HepG2 (cell line): ENCODE measurements at regions not wholly inside any gene's neighbourhood (a gene's known extent, or its start where the extent isn't known, plus 50 kb on each side); places are given as distances from the start of the nearest gene placed in this dataset.

Experiments used
- FOXA3 ChIP-seq: IDR thresholded peaks from 2 replicates; pipeline ENCODE4 v1.6.1; 2016; ENCODE audit warnings: missing genetic modification reagents, missing compliant biosample characterization
- FOXK1 ChIP-seq: sonication (generic); formaldehyde crosslinking; IDR thresholded peaks from 2 replicates; pipeline ENCODE4 v1.4.0; 2020; ENCODE audit warnings: low read depth, missing genetic modification reagents, borderline replicate concordance
- HOXA9 ChIP-seq: sonication (generic); formaldehyde crosslinking; IDR thresholded peaks from 2 replicates; pipeline ENCODE4 v1.8.1; 2022; ENCODE audit warnings: missing genetic modification reagents, mild to moderate bottlenecking, moderate library complexity, borderline replicate concordance
- KMT2A ChIP-seq: sonication (generic); formaldehyde crosslinking; IDR thresholded peaks from 2 replicates; pipeline ENCODE4 v1.4.0; 2020; ENCODE audit warnings: missing genetic modification reagents
- MBD4 ChIP-seq: IDR thresholded peaks from 2 replicates; pipeline ENCODE4 v1.6.1; 2012; ENCODE audit warnings: low read length, inconsistent platforms, borderline replicate concordance
- NCOA2 ChIP-seq: sonication (generic); formaldehyde crosslinking; IDR thresholded peaks from 2 replicates; pipeline ENCODE4 v1.8.0; 2022; ENCODE audit warnings: inconsistent platforms
- POLR2A ChIP-seq, 2 experiments: IDR thresholded peaks; 2 replicates each; pipeline ENCODE4 v1.6.1; 2011; ENCODE audit warnings: low read depth in 2 of 2, low read length in 2 of 2, mild to moderate bottlenecking in 1 of 2, moderate library complexity in 1 of 2; ENCODE audit not compliant: insufficient read depth in 1 of 2
- SAP130 ChIP-seq: IDR thresholded peaks from 2 replicates; pipeline ENCODE4 v1.6.1; 2016; ENCODE audit warnings: low read depth
- YEATS2 ChIP-seq: sonication (generic); formaldehyde crosslinking; IDR thresholded peaks from 2 replicates; pipeline ENCODE4 v1.4.0; 2020; ENCODE audit warnings: missing genetic modification reagents, borderline replicate concordance
- ZC3H13 ChIP-seq: sonication (generic); formaldehyde crosslinking; IDR thresholded peaks from 2 replicates; pipeline ENCODE4 v1.8.1; 2023; ENCODE audit warnings: mild to moderate bottlenecking, missing genetic modification reagents, moderate library complexity
- ZEB1 ChIP-seq: IDR thresholded peaks from 2 replicates; pipeline ENCODE4 v1.6.1; 2012; ENCODE audit warnings: mild to moderate bottlenecking, low read depth, inconsistent platforms; ENCODE audit not compliant: insufficient replicate concordance
- ZFP90 ChIP-seq: sonication (generic); formaldehyde crosslinking; IDR thresholded peaks from 2 replicates; pipeline ENCODE4 v1.8.0; 2022; ENCODE audit warnings: missing genetic modification reagents, mild to moderate bottlenecking, inconsistent platforms, borderline replicate concordance
- ZNF557 ChIP-seq: sonication (generic); formaldehyde crosslinking; IDR thresholded peaks from 2 replicates; pipeline ENCODE4 v1.4.0; 2020; ENCODE audit warnings: missing genetic modification reagents
- ZNF614 ChIP-seq: IDR thresholded peaks from 2 replicates; pipeline ENCODE4 v1.6.1; 2018; ENCODE audit warnings: missing biosample characterization, missing genetic modification reagents, inconsistent platforms, borderline replicate concordance
- ZNF644 ChIP-seq: IDR thresholded peaks from 2 replicates; pipeline ENCODE4 v1.6.1; 2016; ENCODE audit warnings: low read depth
- ZNF879 ChIP-seq: sonication (generic); formaldehyde crosslinking; IDR thresholded peaks from 2 replicates; pipeline ENCODE4 v1.8.1; 2023; ENCODE audit warnings: missing genetic modification reagents
- ZSCAN25 ChIP-seq: sonication (generic); formaldehyde crosslinking; IDR thresholded peaks from 2 replicates; pipeline ENCODE4 v1.8.0; 2022; ENCODE audit warnings: mild to moderate bottlenecking, missing genetic modification reagents
- TF ChIP-seq, protein P1 (sequence below): sonication (generic); formaldehyde crosslinking; IDR thresholded peaks from 2 replicates; pipeline ENCODE4 v1.4.0; 2020; ENCODE audit warnings: mild to moderate bottlenecking, missing genetic modification reagents
- TF ChIP-seq, protein P2 (sequence below): IDR thresholded peaks from 2 replicates; pipeline ENCODE4 v1.6.1; 2016; ENCODE audit warnings: missing biosample characterization, missing genetic modification reagents, low read depth
- TF ChIP-seq, protein P3 (sequence below), 2 experiments: sonication (generic) in 1 of 2; formaldehyde crosslinking in 1 of 2; IDR thresholded peaks; 2 replicates each; pipeline versions ENCODE4 v1.4.0 to v1.6.1; 2018 to 2020; ENCODE audit warnings: missing genetic modification reagents in 2 of 2, borderline replicate concordance in 1 of 2, low read depth in 1 of 2, mild to moderate bottlenecking in 1 of 2, missing biosample characterization in 1 of 2

DNA sequence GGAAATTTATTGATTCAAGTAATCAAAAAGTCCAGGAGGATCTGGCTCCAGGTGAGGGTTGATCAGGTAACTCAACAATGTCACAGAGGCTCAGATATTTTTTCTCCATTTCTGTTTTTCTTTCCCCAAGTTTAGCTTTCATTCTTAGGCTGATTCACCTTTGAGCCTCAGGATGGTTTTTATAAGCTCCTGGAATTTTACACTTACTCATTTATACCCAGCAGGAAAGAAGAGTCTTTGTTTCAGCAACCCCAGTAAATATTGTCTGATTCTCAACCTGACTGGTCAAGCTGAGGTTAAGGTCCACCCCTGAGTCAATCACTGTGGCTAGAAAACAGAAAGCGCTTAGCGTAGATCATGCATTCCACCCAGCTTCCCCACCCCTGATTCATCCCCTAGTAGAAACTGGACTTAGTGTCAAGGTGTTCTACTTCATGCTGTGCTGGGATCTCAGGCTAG, 500.6 kb downstream of the KIF4B start (continued):
- TF ChIP-seq, protein P1, sequence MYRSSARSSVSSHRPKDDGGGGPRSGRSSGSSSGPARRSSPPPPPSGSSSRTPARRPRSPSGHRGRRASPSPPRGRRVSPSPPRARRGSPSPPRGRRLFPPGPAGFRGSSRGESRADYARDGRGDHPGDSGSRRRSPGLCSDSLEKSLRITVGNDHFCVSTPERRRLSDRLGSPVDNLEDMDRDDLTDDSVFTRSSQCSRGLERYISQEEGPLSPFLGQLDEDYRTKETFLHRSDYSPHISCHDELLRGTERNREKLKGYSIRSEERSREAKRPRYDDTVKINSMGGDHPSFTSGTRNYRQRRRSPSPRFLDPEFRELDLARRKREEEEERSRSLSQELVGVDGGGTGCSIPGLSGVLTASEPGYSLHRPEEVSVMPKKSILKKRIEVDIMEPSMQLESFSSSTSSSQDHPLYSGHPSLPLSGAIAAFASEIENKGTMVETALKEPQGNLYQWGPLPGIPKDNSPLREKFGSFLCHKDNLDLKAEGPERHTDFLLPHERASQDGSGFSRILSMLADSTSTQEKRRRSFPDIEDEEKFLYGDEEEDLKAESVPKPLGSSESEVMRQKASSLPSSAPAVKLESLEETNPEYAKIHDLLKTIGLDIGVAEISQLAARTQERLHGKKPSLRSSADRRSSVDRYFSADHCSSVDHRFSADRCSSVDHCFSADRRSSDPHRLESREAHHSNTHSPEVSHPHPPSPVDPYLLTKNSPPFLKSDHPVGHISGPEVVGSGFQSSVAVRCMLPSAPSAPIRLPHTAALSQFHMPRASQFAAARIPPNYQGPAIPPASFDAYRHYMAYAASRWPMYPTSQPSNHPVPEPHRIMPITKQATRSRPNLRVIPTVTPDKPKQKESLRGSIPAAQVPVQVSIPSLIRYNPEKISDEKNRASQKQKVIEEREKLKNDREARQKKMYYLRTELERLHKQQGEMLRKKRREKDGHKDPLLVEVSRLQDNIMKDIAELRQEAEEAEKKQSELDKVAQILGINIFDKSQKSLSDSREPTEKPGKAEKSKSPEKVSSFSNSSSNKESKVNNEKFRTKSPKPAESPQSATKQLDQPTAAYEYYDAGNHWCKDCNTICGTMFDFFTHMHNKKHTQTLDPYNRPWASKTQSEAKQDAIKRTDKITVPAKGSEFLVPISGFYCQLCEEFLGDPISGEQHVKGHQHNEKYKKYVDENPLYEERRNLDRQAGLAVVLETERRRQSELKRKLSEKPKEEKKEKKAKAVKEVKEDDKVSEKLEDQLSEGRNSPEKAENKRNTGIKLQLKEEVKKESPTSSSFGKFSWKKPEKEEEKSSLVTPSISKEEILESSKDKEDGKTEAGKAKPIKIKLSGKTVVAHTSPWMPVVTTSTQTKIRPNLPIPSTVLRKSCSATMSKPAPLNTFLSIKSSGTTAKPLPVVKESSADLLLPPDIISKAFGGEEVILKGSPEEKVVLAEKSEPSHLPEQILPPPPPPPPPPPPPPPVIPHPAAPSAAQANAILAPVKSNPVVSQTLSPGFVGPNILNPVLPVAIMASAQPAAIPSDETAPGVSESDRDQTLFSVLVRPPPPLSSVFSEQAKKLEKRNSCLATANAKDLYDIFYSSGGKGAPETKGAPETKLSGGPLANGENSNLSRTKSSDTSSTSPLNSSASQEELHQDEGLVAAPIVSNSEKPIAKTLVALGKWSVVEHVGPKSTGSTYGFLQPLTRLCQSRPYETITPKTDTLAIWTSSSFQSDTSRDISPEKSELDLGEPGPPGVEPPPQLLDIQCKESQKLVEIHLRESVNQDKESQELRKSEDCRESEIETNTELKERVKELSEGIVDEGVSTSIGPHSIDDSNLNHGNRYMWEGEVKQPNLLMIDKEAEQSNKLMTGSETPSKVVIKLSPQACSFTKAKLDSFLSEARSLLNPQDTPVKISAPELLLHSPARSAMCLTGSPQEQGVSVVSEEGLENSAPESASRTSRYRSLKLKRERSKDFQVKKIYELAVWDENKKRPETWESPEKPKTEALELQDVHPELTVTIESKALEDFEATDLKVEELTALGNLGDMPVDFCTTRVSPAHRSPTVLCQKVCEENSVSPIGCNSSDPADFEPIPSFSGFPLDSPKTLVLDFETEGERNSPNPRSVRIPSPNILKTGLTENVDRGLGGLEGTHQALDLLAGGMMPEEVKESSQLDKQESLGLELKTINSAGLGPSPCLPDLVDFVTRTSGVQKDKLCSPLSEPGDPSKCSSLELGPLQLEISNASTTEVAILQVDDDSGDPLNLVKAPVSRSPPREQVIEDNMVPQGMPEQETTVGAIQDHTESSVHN (CRISPR knock-in tag) = no peak
- TF ChIP-seq YEATS2 = no peak
- TF ChIP-seq NCOA2 (CRISPR knock-in tag) = peak; percentile 77
- TF ChIP-seq MBD4 = no peak
- no peak for TF ChIP-seq ZFP90
- TF ChIP-seq HOXA9 (CRISPR knock-in tag) = no peak
- no peak for TF ChIP-seq ZC3H13
- no peak for TF ChIP-seq FOXK1 (CRISPR knock-in tag)
- TF ChIP-seq FOXA3 (CRISPR knock-in tag) = peak; percentile 70; the same call in 1 of the 2 replicates
- TF ChIP-seq POLR2A (IDR thresholded peaks at IDR 0.05; ENCODE audit: insufficient read depth in 1 of 2, low read depth in 2 of 2, low read length in 2 of 2) = peak; percentile 38 to 50; a peak in 2 of 4 replicates
- TF ChIP-seq ZNF644 (CRISPR knock-in tag) = peak; percentile 73
- peak; percentile 56 for TF ChIP-seq SAP130 (CRISPR knock-in tag)
- no peak for TF ChIP-seq ZNF879
- TF ChIP-seq, protein P2, sequence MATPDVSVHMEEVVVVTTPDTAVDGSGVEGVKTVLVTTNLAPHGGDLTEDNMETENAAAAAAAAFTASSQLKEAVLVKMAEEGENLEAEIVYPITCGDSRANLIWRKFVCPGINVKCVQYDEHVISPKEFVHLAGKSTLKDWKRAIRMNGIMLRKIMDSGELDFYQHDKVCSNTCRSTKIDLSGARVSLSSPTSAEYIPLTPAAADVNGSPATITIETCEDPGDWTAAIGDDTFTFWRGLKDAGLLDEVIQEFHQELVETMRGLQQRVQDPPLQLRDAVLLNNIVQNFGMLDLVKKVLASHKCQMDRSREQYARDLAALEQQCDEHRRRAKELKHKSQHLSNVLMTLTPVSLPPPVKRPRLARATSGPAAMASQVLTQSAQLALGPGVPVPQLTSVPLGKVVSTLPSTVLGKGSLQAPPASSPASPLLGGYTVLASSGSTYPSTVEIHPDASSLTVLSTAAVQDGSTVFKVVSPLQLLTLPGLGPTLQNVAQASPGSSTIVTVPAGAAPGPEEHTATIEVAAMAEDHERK (CRISPR knock-in tag) = no peak
- TF ChIP-seq ZNF614 (CRISPR knock-in tag) = 0 out of 2 replicates have a peak, but pooled peaks have one; percentile 28
- TF ChIP-seq ZNF557 (CRISPR knock-in tag) = no peak
- TF ChIP-seq, protein P3, sequence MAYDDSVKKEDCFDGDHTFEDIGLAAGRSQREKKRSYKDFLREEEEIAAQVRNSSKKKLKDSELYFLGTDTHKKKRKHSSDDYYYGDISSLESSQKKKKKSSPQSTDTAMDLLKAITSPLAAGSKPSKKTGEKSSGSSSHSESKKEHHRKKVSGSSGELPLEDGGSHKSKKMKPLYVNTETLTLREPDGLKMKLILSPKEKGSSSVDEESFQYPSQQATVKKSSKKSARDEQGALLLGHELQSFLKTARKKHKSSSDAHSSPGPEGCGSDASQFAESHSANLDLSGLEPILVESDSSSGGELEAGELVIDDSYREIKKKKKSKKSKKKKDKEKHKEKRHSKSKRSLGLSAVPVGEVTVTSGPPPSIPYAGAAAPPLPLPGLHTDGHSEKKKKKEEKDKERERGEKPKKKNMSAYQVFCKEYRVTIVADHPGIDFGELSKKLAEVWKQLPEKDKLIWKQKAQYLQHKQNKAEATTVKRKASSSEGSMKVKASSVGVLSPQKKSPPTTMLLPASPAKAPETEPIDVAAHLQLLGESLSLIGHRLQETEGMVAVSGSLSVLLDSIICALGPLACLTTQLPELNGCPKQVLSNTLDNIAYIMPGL (CRISPR knock-in tag; IDR thresholded peaks at IDR 0.05; ENCODE audit: borderline replicate concordance in 1 of 2, low read depth in 1 of 2) = no peak
- peak; percentile 53 for TF ChIP-seq ZEB1
- TF ChIP-seq ZSCAN25 (CRISPR knock-in tag) = no peak
- TF ChIP-seq KMT2A (CRISPR knock-in tag) = no peak
